Stomach (tissue), 4 donors: ENCODE measurements at regions not wholly inside any gene's neighbourhood (a gene's known extent, or its start where the extent isn't known, plus 50 kb on each side); places are given as distances from the start of the nearest gene placed in this dataset.

Experiments used
- EP300 ChIP-seq: sonication (generic); formaldehyde crosslinking; IDR thresholded peaks from one replicate; pipeline ENCODE4 v1.6.1; 2017; ENCODE audit warnings: antibody characterized with exemption
- POLR2A ChIP-seq, 4 donors: fragments of 450-650 bp; IDR thresholded peaks; one replicate each; pipeline ENCODE4 v1.6.1; 2016; ENCODE audit warnings: antibody characterized with exemption in 4 of 4, control low read depth in 2 of 4, mild to moderate bottlenecking in 1 of 4, moderate library complexity in 1 of 4
- POLR2AphosphoS5 ChIP-seq, 3 donors: sonication (generic); formaldehyde crosslinking; IDR thresholded peaks; one replicate each; pipeline ENCODE4 v1.6.1; 2016; ENCODE audit warnings: antibody characterized with exemption in 3 of 3
- TF ChIP-seq, protein P1 (sequence below), 7 experiments: fragments of 450-650 bp in 4 of 7; fragments of 200-600 bp in 3 of 7; sonication (generic) in 3 of 7; IDR thresholded peaks; one replicate each; pipeline ENCODE4 v1.5.1; 2016 to 2019; ENCODE audit warnings: antibody characterized with exemption in 7 of 7, control low read depth in 2 of 7, mild to moderate bottlenecking in 1 of 7

GRCh38 chr1:238621405-238621804 lies 730.7 kb upstream of the ZP4 start:
- TF ChIP-seq, protein P1, sequence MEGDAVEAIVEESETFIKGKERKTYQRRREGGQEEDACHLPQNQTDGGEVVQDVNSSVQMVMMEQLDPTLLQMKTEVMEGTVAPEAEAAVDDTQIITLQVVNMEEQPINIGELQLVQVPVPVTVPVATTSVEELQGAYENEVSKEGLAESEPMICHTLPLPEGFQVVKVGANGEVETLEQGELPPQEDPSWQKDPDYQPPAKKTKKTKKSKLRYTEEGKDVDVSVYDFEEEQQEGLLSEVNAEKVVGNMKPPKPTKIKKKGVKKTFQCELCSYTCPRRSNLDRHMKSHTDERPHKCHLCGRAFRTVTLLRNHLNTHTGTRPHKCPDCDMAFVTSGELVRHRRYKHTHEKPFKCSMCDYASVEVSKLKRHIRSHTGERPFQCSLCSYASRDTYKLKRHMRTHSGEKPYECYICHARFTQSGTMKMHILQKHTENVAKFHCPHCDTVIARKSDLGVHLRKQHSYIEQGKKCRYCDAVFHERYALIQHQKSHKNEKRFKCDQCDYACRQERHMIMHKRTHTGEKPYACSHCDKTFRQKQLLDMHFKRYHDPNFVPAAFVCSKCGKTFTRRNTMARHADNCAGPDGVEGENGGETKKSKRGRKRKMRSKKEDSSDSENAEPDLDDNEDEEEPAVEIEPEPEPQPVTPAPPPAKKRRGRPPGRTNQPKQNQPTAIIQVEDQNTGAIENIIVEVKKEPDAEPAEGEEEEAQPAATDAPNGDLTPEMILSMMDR (IDR thresholded peaks at IDR 0.05), result no peak
- TF ChIP-seq EP300, result no peak
- no peak for TF ChIP-seq POLR2AphosphoS5 (IDR thresholded peaks at IDR 0.05)
- TF ChIP-seq POLR2A (IDR thresholded peaks at IDR 0.05), result no peak
